ENCODE measurements at regions not wholly inside any gene's neighbourhood (a gene's known extent, or its start where the extent isn't known, plus 50 kb on each side); places are given as distances from the start of the nearest gene placed in this dataset.

DNA sequence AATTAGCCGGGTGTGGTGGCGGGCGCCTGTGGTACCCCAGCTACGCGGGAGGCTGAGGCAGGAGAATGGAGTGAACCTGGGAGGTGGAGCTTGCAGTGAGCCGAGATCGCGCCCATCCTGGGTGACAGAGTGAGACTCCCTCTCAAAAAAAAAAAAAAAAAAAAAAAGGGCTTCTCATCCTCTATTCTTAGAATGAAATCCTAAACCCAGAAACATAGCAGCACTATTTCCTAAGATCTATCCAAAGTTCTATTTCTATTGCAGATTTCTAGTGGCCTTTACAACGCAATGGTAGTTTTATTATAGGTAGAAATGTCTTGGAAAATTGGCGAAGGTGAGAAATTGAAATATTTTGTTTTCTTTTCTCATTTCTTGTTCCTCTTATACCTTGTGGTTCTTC lies 501.0 kb upstream of the SETBP1 start:
- TF ChIP-seq CTCF (IDR thresholded peaks at IDR 0.05) (no peak), ZFX (IDR thresholded peaks at IDR 0.05; ENCODE audit: borderline replicate concordance) (no peak)
